K562 (cell line): ENCODE measurements at regions not wholly inside any gene's neighbourhood (a gene's known extent, or its start where the extent isn't known, plus 50 kb on each side); places are given as distances from the start of the nearest gene placed in this dataset.

Source experiments
- ADNP ChIP-seq: fragments of 200-800 bp; sonication (Bioruptor generic); IDR thresholded peaks from 2 replicates; pipeline ENCODE4 v1.6.1; 2016; ENCODE audit warnings: missing genetic modification characterization, missing compliant biosample characterization
- BRD4 ChIP-seq: fragments of 200-600 bp; sonication (generic); IDR thresholded peaks from 2 replicates; pipeline ENCODE4 v1.6.1; 2017; ENCODE audit warnings: inconsistent platforms
- GATAD2A ChIP-seq: fragments of 450-650 bp; IDR thresholded peaks from 2 replicates; pipeline ENCODE4 v1.6.1; 2017
- NFE2L1 ChIP-seq: fragments of 450-650 bp; IDR thresholded peaks from 2 replicates; pipeline ENCODE4 v1.6.1; 2016; ENCODE audit warnings: missing genetic modification characterization, low read depth, mild to moderate bottlenecking, missing compliant biosample characterization, moderate library complexity, borderline replicate concordance
- PCBP1 ChIP-seq: fragments of 200-400 bp; formaldehyde crosslinking; IDR thresholded peaks from 2 replicates; pipeline ENCODE4 v1.6.1; 2018; ENCODE audit warnings: mild to moderate bottlenecking, low read depth, low read length; ENCODE audit not compliant: poor library complexity, severe bottlenecking
- PHB2 ChIP-seq: fragments of 450-650 bp; IDR thresholded peaks from 2 replicates; pipeline ENCODE4 v1.6.1; 2017; ENCODE audit warnings: low read depth
- PTBP1 ChIP-seq: fragments of 200-400 bp; formaldehyde crosslinking; IDR thresholded peaks from 2 replicates; pipeline ENCODE4 v1.6.1; 2017; ENCODE audit warnings: low read depth, low read length
- RBM14 ChIP-seq: fragments of 200-400 bp; formaldehyde crosslinking; IDR thresholded peaks from 2 replicates; pipeline ENCODE4 v1.6.1; 2018; ENCODE audit warnings: low read depth, mild to moderate bottlenecking, low read length, moderate library complexity, borderline replicate concordance; ENCODE audit not compliant: insufficient read depth
- RFX1 ChIP-seq: fragments of 450-650 bp; IDR thresholded peaks from 2 replicates; pipeline ENCODE4 v1.6.1; 2016; ENCODE audit warnings: mild to moderate bottlenecking, moderate library complexity
- SAFB2 ChIP-seq: fragments of 200-400 bp; formaldehyde crosslinking; IDR thresholded peaks from 2 replicates; pipeline ENCODE4 v1.6.1; 2018; ENCODE audit warnings: borderline replicate concordance, low read length, low read depth, moderate library complexity; ENCODE audit not compliant: severe bottlenecking
- SETDB1 ChIP-seq: IDR thresholded peaks from one replicate; pipeline ENCODE4 v1.6.1; 2012; ENCODE audit warnings: low read length, control low read depth, inconsistent platforms
- SIN3A ChIP-seq, 2 experiments: fragments of 150-350 bp in 1 of 2; IDR thresholded peaks; 2 replicates each; pipeline ENCODE4 v1.6.1; 2011 to 2016; ENCODE audit warnings: borderline replicate concordance in 2 of 2, low read depth in 2 of 2, low read length in 2 of 2, mild to moderate bottlenecking in 2 of 2, moderate library complexity in 2 of 2; ENCODE audit not compliant: control insufficient read depth in 1 of 2
- SMARCE1 ChIP-seq: fragments of 450-650 bp; IDR thresholded peaks from 2 replicates; pipeline ENCODE4 v1.7.1; 2016; ENCODE audit warnings: mild to moderate bottlenecking
- SREBF2 ChIP-seq: sonication (generic); formaldehyde crosslinking; IDR thresholded peaks from 2 replicates; pipeline ENCODE4 v1.4.0; 2020; ENCODE audit warnings: mild to moderate bottlenecking, missing genetic modification reagents
- TCF3 ChIP-seq: sonication (generic); formaldehyde crosslinking; IDR thresholded peaks from 2 replicates; pipeline ENCODE4 v1.4.0; 2020; ENCODE audit warnings: mild to moderate bottlenecking, missing genetic modification reagents
- THRB ChIP-seq: fragments of 450-650 bp; formaldehyde crosslinking; conservative IDR thresholded peaks from 2 replicates; pipeline ENCODE4 v1.4.0; 2022; ENCODE audit warnings: mild to moderate bottlenecking, missing genetic modification characterization
- UBTF ChIP-seq, 2 experiments: IDR thresholded peaks; 2 replicates each; pipeline ENCODE4 v1.6.1; 2012; ENCODE audit warnings: improper control_type of control experiment in 2 of 2, low read depth in 2 of 2, low read length in 2 of 2, borderline replicate concordance in 1 of 2
- ZKSCAN3 ChIP-seq: fragments of 250-450 bp; sonication (Bioruptor Pico); IDR thresholded peaks from 2 replicates; pipeline ENCODE4 v1.4.0; 2020
- ZNF12 ChIP-seq: sonication (generic); formaldehyde crosslinking; IDR thresholded peaks from 2 replicates; pipeline ENCODE4 v1.4.0; 2020; ENCODE audit warnings: mild to moderate bottlenecking, missing genetic modification reagents
- ZNF436 ChIP-seq: fragments of 250-450, 450-650 bp; sonication (Bioruptor Pico); formaldehyde crosslinking; IDR thresholded peaks from 2 replicates; pipeline ENCODE4 v1.7.0; 2020; ENCODE audit warnings: mild to moderate bottlenecking
- ZNF507 ChIP-seq: conservative IDR thresholded peaks from 2 replicates; pipeline ENCODE4 v1.6.1; 2017; ENCODE audit warnings: missing genetic modification characterization, missing compliant biosample characterization
- TF ChIP-seq, protein P1 (sequence below): fragments of 250-450 bp; sonication (Bioruptor Pico); IDR thresholded peaks from 2 replicates; pipeline ENCODE4 v1.5.0; 2021
- TF ChIP-seq, protein P2 (sequence below): fragments of 250-450 bp; sonication (Bioruptor Pico); IDR thresholded peaks from 2 replicates; pipeline ENCODE4 v1.4.0; 2020; ENCODE audit warnings: borderline replicate concordance
- TF ChIP-seq, protein P3 (sequence below): fragments of 450-650 bp; IDR thresholded peaks from 2 replicates; pipeline ENCODE4 v1.6.1; 2016; ENCODE audit warnings: antibody characterized with exemption

DNA sequence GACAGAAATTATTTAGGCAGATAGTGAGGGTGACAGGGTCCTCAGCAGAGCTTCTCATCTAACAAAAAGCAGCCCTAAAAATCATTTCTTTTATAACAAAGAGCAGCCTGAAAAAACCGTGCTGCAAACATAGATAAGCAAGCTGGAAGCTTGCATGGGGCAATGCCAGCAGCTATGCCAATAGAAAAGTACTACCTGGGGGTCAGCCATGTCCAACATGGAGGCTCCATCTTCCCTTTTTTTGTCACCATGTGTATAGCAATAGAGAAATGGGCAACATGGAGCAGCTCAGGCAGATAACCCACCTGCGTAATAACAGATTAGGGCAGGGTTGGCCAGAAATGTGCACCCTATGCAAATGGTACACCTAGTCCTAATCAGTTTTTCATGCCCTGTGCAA is 57.4 kb upstream of the IGLL5 start (continued):
- no peak for TF ChIP-seq UBTF (IDR thresholded peaks at IDR 0.05; ENCODE audit: borderline replicate concordance in 1 of 2, low read depth in 2 of 2, low read length in 2 of 2)
- TF ChIP-seq, protein P1, sequence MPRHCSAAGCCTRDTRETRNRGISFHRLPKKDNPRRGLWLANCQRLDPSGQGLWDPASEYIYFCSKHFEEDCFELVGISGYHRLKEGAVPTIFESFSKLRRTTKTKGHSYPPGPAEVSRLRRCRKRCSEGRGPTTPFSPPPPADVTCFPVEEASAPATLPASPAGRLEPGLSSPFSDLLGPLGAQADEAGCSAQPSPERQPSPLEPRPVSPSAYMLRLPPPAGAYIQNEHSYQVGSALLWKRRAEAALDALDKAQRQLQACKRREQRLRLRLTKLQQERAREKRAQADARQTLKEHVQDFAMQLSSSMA (CRISPR knock-in tag): no peak
- TF ChIP-seq PCBP1: no peak
- no peak for TF ChIP-seq TCF3
- no peak for TF ChIP-seq ZKSCAN3 (CRISPR knock-in tag)
- no peak for TF ChIP-seq GATAD2A
- TF ChIP-seq SETDB1: no peak
- no peak for TF ChIP-seq THRB (CRISPR knock-in tag)
- no peak for TF ChIP-seq RFX1
- TF ChIP-seq, protein P2, sequence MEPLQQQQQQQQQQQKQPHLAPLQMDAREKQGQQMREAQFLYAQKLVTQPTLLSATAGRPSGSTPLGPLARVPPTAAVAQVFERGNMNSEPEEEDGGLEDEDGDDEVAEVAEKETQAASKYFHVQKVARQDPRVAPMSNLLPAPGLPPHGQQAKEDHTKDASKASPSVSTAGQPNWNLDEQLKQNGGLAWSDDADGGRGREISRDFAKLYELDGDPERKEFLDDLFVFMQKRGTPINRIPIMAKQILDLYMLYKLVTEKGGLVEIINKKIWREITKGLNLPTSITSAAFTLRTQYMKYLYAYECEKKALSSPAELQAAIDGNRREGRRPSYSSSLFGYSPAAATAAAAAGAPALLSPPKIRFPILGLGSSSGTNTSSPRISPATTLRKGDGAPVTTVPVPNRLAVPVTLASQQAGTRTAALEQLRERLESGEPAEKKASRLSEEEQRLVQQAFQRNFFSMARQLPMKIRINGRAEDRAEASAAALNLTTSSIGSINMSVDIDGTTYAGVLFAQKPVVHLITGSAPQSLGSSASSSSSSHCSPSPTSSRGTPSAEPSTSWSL (CRISPR knock-in tag): no peak
- no peak for TF ChIP-seq NFE2L1 (tag)
- TF ChIP-seq, protein P3, sequence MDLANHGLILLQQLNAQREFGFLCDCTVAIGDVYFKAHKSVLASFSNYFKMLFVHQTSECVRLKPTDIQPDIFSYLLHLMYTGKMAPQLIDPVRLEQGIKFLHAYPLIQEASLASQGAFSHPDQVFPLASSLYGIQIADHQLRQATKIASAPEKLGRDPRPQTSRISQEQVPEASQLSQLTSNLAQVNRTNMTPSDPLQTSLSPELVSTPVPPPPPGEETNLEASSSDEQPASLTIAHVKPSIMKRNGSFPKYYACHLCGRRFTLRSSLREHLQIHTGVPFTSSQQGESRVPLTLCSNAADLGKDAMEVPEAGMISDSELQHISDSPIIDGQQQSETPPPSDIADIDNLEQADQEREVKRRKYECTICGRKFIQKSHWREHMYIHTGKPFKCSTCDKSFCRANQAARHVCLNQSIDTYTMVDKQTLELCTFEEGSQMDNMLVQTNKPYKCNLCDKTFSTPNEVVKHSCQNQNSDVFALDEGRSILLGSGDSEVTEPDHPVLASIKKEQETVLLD: no peak
- TF ChIP-seq SIN3A (IDR thresholded peaks at IDR 0.05; ENCODE audit: borderline replicate concordance in 2 of 2, control insufficient read depth in 1 of 2, low read depth in 2 of 2, low read length in 2 of 2): no peak
- TF ChIP-seq SAFB2: no peak
- no peak for TF ChIP-seq PHB2
- TF ChIP-seq ZNF12 (CRISPR knock-in tag): no peak
- no peak for TF ChIP-seq RBM14
- no peak for TF ChIP-seq SMARCE1
- TF ChIP-seq SREBF2 (CRISPR knock-in tag): no peak
- no peak for TF ChIP-seq ZNF436
- no peak for TF ChIP-seq PTBP1
- TF ChIP-seq BRD4: no peak
- no peak for TF ChIP-seq ADNP (tag)
- TF ChIP-seq ZNF507 (tag): no peak
